AG04449 (cell line): ENCODE measurements at regions not wholly inside any gene's neighbourhood (a gene's known extent, or its start where the extent isn't known, plus 50 kb on each side); places are given as distances from the start of the nearest gene placed in this dataset.

Source experiments
- CTCF ChIA-PET: fragments of 350-600 bp; formaldehyde crosslinking; extraction: SDS; loops from one replicate; lab custom pipeline; 2021; ENCODE audit warnings: antibody characterized with exemption; lab: Yijun Ruan, JAX
- POLR2A ChIA-PET: fragments of 400-600, 350-600 bp; formaldehyde crosslinking; extraction: SDS; loops from one replicate; lab custom pipeline; 2020; ENCODE audit warnings: antibody characterized with exemption, inconsistent platforms; lab: Yijun Ruan, JAX
- DNase-seq: peaks from one replicate; pipeline ENCODE4 v3.0.0-alpha.2; 2010; ENCODE audit warnings: low read depth, low spot score
- H3K4me3 ChIP-seq: 2 replicates; pipeline ENCODE4 v1.5.1; 2011; ENCODE audit warnings: low read depth, mild to moderate bottlenecking, control low read depth, low read length
- TF ChIP-seq, protein P1 (sequence below): IDR thresholded peaks from one replicate; pipeline ENCODE4 v1.5.1; 2011; ENCODE audit warnings: mild to moderate bottlenecking, moderate library complexity, low read length, control low read depth, inconsistent platforms; ENCODE audit not compliant: insufficient read depth; ENCODE audit errors: missing control alignments

GRCh38 chr15:95141486-95141885, 910.1 kb downstream of the MCTP2 start:
- DNase-seq: peak; percentile 34
- TF ChIP-seq, protein P1, sequence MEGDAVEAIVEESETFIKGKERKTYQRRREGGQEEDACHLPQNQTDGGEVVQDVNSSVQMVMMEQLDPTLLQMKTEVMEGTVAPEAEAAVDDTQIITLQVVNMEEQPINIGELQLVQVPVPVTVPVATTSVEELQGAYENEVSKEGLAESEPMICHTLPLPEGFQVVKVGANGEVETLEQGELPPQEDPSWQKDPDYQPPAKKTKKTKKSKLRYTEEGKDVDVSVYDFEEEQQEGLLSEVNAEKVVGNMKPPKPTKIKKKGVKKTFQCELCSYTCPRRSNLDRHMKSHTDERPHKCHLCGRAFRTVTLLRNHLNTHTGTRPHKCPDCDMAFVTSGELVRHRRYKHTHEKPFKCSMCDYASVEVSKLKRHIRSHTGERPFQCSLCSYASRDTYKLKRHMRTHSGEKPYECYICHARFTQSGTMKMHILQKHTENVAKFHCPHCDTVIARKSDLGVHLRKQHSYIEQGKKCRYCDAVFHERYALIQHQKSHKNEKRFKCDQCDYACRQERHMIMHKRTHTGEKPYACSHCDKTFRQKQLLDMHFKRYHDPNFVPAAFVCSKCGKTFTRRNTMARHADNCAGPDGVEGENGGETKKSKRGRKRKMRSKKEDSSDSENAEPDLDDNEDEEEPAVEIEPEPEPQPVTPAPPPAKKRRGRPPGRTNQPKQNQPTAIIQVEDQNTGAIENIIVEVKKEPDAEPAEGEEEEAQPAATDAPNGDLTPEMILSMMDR: no peak
- ChIA-PET CTCF (no interaction called here), POLR2A (interaction anchor here (0.6 kb wide), 1 partner anchor 49 kb away, joined by 3 read pairs; no protein-coding TSS in a partner anchor)
- no peak overlapping the region for H3K4me3 ChIP-seq

DNA sequence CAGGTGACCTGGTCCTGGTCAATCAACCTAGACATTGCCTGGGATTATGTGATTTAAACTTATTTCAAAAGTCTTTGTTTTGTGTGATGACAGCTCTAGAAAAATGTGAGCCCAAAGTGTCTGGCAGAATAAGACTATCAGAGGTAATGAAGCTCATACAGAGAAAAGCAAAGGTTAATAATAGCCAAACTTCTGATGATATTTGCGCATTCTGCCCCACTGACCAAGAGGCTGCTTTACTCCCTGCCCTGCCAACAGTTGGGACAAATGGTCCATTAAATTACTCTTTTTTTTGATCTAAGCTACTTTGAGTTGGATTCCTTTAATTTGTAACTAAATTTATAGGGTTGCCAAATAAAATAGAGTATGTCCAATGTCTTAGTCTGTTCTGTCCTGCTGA, 911.2 kb downstream of the MCTP2 start:
- TF ChIP-seq, protein P1: no peak
- ChIA-PET CTCF (no interaction called here), POLR2A (no interaction called here)
- DNase-seq: no peak
- H3K4me3 ChIP-seq: no peak overlapping the region

DNA sequence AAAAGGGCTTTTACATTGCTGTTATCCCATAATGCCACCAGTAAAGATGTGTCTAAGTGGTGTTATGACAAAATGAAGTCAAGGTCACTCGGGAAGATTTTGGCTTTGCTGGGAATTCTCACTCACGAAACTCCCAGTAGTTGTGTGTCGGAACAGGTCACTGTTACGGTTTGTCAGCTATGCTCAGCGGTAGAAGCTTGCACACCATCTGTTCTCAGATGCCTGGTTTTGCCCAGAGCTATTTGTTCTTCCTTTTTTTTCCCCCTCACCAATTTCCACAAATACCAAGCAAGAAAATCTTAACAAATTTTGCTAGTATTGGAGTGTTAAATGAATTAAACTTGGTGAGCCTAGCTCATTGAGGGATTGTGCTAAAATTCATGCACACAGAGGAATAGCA, 915.1 kb downstream of the MCTP2 start:
- POLR2A ChIA-PET: no interaction called here
- no peak for DNase-seq
- TF ChIP-seq, protein P1: no peak
- CTCF ChIA-PET: no interaction called here
- no peak overlapping the region for H3K4me3 ChIP-seq

DNA sequence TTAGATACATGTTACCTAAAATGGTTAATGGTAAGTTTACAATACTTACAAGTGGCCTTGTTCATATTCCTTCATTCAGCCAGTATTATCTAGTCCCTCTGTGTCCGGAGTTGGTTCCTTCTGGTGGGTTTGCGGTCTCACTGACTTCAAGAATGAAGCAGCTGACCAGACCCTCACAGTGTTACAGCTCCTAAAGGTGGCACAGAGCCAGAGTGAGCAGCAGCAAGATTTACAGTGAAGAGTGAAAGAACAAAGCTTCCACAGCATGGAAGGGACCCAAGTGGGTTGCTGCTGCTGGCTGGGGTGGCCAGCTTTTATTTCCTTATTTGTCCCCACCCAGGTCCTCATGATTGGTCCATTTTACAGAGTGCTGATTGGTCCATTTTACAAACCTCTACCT, 916.8 kb downstream of the MCTP2 start:
- H3K4me3 ChIP-seq: no peak overlapping the region
- TF ChIP-seq, protein P1: no peak
- no peak for DNase-seq
- ChIA-PET CTCF (no interaction called here), POLR2A (no interaction called here)

DNA sequence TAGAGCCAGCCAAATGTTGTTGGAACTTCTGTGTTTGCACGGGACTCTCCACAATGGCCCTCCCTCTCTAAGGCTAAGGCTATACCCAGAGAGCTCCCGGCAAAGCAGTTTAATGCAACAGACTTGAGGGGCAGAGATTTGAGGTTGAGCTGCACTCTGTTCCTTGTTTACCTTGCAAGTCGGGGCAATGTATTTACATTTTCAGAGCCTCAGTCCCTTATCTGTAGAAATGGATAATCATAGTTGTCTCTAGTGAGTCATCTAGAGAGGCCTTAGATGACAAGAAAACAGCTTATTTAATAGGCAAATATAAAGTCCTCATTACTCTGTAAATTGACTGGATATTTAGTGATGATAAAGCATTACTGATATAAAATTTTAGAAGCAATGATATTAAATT, 917.7 kb downstream of the MCTP2 start:
- DNase-seq: no peak
- H3K4me3 ChIP-seq: no peak overlapping the region
- POLR2A ChIA-PET: no interaction called here
- CTCF ChIA-PET: interaction anchor here (1.0 to 1.2 kb wide), 2 partner anchors 124 to 1178 kb away, joined by 3 to 4 read pairs; no protein-coding TSS in a partner anchor
- TF ChIP-seq, protein P1: no peak

DNA sequence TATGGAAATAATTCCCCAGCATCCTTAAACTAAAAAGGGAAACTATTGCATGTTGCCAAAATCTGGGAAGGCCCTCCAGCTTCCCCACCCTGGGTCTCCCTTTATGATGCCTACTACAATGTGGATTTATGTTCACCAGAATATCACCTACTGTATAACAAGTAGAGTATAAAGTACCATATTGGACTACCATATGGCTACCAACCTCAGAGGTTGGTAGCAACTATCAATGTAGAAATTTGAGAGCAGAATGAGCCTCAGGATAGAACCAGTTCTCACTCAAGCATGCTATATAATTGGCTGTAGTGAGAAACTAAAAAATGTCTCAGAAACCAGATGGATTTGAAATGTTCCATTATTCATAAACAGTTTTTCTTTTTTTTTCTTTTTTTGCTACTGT, 918.4 kb downstream of the MCTP2 start:
- TF ChIP-seq, protein P1: no peak

More for the DNA sequence above, 918.4 kb downstream of the MCTP2 start:
- H3K4me3 ChIP-seq: no peak overlapping the region
- ChIA-PET CTCF (interaction anchor here (1.0 to 1.2 kb wide), 2 partner anchors 125 to 1178 kb away, joined by 3 to 4 read pairs; no protein-coding TSS in a partner anchor), POLR2A (no interaction called here)
- no peak for DNase-seq
